SU-DHL-6 (cell line): ENCODE measurements at regions not wholly inside any gene's neighbourhood (a gene's known extent, or its start where the extent isn't known, plus 50 kb on each side); places are given as distances from the start of the nearest gene placed in this dataset.

Source experiments
- H2AFZ ChIP-seq: fragments of 200-600 bp; sonication (generic); 2 replicates; pipeline ENCODE4 v1.6.1; 2014; ENCODE audit warnings: low read depth, mild to moderate bottlenecking, moderate library complexity, mixed read lengths, antibody characterized with exemption, low read length; ENCODE audit not compliant: severe bottlenecking
- H3F3A ChIP-seq: fragments of 200-600 bp; shearing (Covaris generic); 2 replicates; pipeline ENCODE4 v1.6.0; 2016; ENCODE audit warnings: antibody characterized with exemption, mild to moderate bottlenecking; ENCODE audit not compliant: insufficient read depth
- H3K27ac ChIP-seq: fragments of 200-600 bp; sonication (generic); 2 replicates; pipeline ENCODE4 v1.5.1; 2016; ENCODE audit warnings: low read depth, mild to moderate bottlenecking, low read length, moderate library complexity, mixed read lengths
- H3K27me3 ChIP-seq: fragments of 200-600 bp; sonication (generic), shearing (Covaris generic); 2 replicates; pipeline ENCODE4 v1.6.0; 2014; ENCODE audit warnings: mild to moderate bottlenecking, low read length
- H3K36me3 ChIP-seq: fragments of 200-600 bp; sonication (generic); 2 replicates; pipeline ENCODE4 v1.6.1; 2014; ENCODE audit warnings: mild to moderate bottlenecking, low read length, mixed read lengths
- H3K4me2 ChIP-seq: fragments of 300-600, 200-600 bp; shearing (Covaris generic), sonication (generic); 2 replicates; pipeline ENCODE4 v1.6.0; 2014; ENCODE audit warnings: low read length, low read depth, mild to moderate bottlenecking; ENCODE audit not compliant: poor library complexity, severe bottlenecking
- H3K4me3 ChIP-seq: fragments of 200-600 bp; sonication (generic); 2 replicates; pipeline ENCODE4 v1.5.1; 2014; ENCODE audit warnings: antibody characterized with exemption, low read length, mild to moderate bottlenecking, mixed read lengths; ENCODE audit not compliant: insufficient read depth, poor library complexity, severe bottlenecking
- H3K79me2 ChIP-seq: fragments of 200-600 bp; sonication (generic); 2 replicates; pipeline ENCODE4 v1.6.1; 2014; ENCODE audit warnings: mild to moderate bottlenecking, low read length, moderate library complexity; ENCODE audit not compliant: insufficient read depth
- H3K9ac ChIP-seq: fragments of 200-600 bp; sonication (generic); 2 replicates; pipeline ENCODE4 v1.7.0; 2014; ENCODE audit warnings: mild to moderate bottlenecking, low read length
- H3K9me2 ChIP-seq: fragments of 200-600 bp; sonication (generic); replicated peaks from 2 replicates; pipeline ENCODE4 v1.6.1; 2014; ENCODE audit warnings: low read length; ENCODE audit not compliant: insufficient read depth
- H3K9me3 ChIP-seq: fragments of 200-600 bp; sonication (generic); 2 replicates; pipeline ENCODE4 v1.6.1; 2014; ENCODE audit warnings: low read length, mixed read lengths; ENCODE audit not compliant: insufficient read depth
- H4K20me1 ChIP-seq: fragments of 200-600 bp; sonication (generic); 2 replicates; pipeline ENCODE4 v1.6.1; 2014; ENCODE audit warnings: low read depth, mild to moderate bottlenecking, antibody characterized with exemption, low read length, moderate library complexity, mixed read lengths
- EZH2phosphoT487 ChIP-seq: fragments of 200-600 bp; sonication (generic), shearing (Covaris generic); conservative IDR thresholded peaks from 2 replicates; pipeline ENCODE4 v1.6.1; 2018; ENCODE audit warnings: mild to moderate bottlenecking, antibody characterized with exemption, low read length, moderate library complexity, mixed read lengths
- TF ChIP-seq, protein P1 (sequence below): fragments of 200-600 bp; sonication (generic); IDR thresholded peaks from one replicate; pipeline ENCODE4 v1.5.1; 2017; ENCODE audit warnings: antibody characterized with exemption, mild to moderate bottlenecking, low read length, moderate library complexity; ENCODE audit not compliant: insufficient read depth, poor library complexity, severe bottlenecking

GRCh38 chr12:28104903-28105864 is 85.1 kb upstream of the CCDC91 start:
- Histone ChIP-seq H3K79me2 (no peaks in the 10 kb centered on the region), H2AFZ (no peak overlapping the region), H3K9ac (no peak overlapping the region), H3K27me3 (no peaks in the 10 kb centered on the region), H3K4me3 (no peak overlapping the region), H3K4me2 (no peak overlapping the region), H3K9me2 (no peaks in the 10 kb centered on the region; the same call in 1 of the 2 replicates), H3K36me3 (no peaks in the 10 kb centered on the region), H3F3A (no peaks in the 10 kb centered on the region), H3K27ac (no peak overlapping the region), H4K20me1 (no peaks in the 10 kb centered on the region), H3K9me3 (no peaks in the 10 kb centered on the region)
- no peak for TF ChIP-seq EZH2phosphoT487
- TF ChIP-seq, protein P1, sequence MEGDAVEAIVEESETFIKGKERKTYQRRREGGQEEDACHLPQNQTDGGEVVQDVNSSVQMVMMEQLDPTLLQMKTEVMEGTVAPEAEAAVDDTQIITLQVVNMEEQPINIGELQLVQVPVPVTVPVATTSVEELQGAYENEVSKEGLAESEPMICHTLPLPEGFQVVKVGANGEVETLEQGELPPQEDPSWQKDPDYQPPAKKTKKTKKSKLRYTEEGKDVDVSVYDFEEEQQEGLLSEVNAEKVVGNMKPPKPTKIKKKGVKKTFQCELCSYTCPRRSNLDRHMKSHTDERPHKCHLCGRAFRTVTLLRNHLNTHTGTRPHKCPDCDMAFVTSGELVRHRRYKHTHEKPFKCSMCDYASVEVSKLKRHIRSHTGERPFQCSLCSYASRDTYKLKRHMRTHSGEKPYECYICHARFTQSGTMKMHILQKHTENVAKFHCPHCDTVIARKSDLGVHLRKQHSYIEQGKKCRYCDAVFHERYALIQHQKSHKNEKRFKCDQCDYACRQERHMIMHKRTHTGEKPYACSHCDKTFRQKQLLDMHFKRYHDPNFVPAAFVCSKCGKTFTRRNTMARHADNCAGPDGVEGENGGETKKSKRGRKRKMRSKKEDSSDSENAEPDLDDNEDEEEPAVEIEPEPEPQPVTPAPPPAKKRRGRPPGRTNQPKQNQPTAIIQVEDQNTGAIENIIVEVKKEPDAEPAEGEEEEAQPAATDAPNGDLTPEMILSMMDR: no peak

- Histone ChIP-seq H3K9me2 (no peaks in the 10 kb centered on the region; the same call in 1 of the 2 replicates), H2AFZ (no peak overlapping the region), H3K36me3 (no peaks in the 10 kb centered on the region), H3K79me2 (no peaks in the 10 kb centered on the region), H3K4me3 (no peak overlapping the region), H3K9ac (no peak overlapping the region), H3F3A (no peaks in the 10 kb centered on the region), H3K4me2 (no peak overlapping the region), H4K20me1 (no peaks in the 10 kb centered on the region), H3K9me3 (no peaks in the 10 kb centered on the region), H3K27me3 (no peaks in the 10 kb centered on the region), H3K27ac (no peak overlapping the region)
- no peak for TF ChIP-seq EZH2phosphoT487
- TF ChIP-seq, protein P1: no peak
Measured at GRCh38 chr12:28107679-28108078, 82.6 kb upstream of the CCDC91 start.

DNA sequence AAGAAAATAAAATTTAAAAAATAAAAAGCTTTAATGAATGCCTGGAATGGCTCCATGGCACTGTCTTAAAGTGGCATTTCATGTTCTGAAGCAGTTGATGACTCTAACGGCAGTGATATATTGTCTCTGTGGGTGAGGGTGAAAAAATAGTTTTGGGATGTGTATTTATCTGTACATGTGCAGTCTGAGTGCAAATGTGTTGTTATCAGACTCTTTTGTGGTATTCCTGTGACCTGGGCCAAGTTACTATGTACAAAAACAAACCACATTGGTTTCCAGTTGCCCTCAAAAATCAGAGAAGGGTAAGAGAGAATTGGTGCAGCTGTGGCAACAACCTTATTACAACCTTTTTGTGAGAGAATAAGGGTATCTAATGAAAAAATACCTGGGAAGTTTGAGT is 81.7 kb upstream of the CCDC91 start:
- H3K4me2 ChIP-seq: no peak overlapping the region
- H2AFZ ChIP-seq: no peak overlapping the region
- TF ChIP-seq, protein P1: no peak
- no peak for TF ChIP-seq EZH2phosphoT487
- H3F3A ChIP-seq: no peaks in the 10 kb centered on the region
- H3K9ac ChIP-seq: no peak overlapping the region
- no peaks in the 10 kb centered on the region for H3K9me3 ChIP-seq
- H3K27me3 ChIP-seq: no peaks in the 10 kb centered on the region
- no peak overlapping the region for H3K27ac ChIP-seq
- H4K20me1 ChIP-seq: no peaks in the 10 kb centered on the region
- no peak overlapping the region for H3K4me3 ChIP-seq
- no peaks in the 10 kb centered on the region for H3K79me2 ChIP-seq
- H3K9me2 ChIP-seq: no peaks in the 10 kb centered on the region; the same call in 1 of the 2 replicates
- no peaks in the 10 kb centered on the region for H3K36me3 ChIP-seq
